SH-SY5Y (cell line): ENCODE measurements at regions not wholly inside any gene's neighbourhood (a gene's known extent, or its start where the extent isn't known, plus 50 kb on each side); places are given as distances from the start of the nearest gene placed in this dataset.

Experiments used
- GATA2 ChIP-seq: IDR thresholded peaks from 2 replicates; pipeline ENCODE4 v1.6.1; 2011; ENCODE audit warnings: mild to moderate bottlenecking, low read depth, low read length
- GATA3 ChIP-seq: IDR thresholded peaks from 2 replicates; pipeline ENCODE4 v1.6.1; 2011; ENCODE audit warnings: low read depth, mild to moderate bottlenecking, low read length, moderate library complexity

DNA sequence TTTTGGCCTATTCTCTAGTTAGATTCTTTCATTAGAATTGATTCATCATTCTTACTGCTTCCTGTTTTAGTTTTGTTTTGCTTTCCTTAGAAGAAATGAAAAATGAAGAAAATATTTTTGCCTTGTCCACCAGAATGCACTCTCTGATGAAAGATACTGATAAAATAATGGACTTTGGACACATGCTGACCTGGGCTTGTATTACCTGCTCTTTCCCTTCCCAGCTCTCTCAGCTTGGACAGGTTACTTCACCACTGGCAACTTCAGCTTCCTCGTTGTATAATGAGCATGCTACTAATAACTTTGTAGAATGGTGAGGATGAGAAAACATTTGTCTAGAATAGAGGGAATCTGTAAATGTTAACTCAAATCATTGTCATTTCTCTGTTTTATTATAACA lies 1468.1 kb upstream of the WWC1 start:
- TF ChIP-seq GATA2 (no peak), GATA3 (no peak)

DNA sequence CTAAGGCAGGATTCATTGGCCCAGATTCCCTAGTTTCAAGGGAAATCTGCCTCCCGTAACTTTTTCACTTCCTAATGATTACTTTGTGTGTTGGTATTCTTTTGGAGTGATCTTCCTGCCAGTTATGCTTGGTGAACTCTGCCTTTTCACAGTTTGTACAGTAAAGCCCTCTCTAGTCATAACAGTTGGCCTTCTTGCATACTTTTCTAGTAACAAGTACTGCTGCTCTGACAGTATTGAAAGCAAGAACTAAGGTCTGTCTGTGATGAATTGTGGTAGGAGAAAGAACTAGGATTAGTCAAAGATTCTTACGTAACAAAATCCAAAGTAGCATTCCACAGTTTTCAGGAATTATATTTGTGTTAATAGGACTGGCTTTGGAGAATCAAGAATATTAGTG lies 1457.2 kb upstream of the WWC1 start:
- TF ChIP-seq GATA3 = no peak
- no peak for TF ChIP-seq GATA2

DNA sequence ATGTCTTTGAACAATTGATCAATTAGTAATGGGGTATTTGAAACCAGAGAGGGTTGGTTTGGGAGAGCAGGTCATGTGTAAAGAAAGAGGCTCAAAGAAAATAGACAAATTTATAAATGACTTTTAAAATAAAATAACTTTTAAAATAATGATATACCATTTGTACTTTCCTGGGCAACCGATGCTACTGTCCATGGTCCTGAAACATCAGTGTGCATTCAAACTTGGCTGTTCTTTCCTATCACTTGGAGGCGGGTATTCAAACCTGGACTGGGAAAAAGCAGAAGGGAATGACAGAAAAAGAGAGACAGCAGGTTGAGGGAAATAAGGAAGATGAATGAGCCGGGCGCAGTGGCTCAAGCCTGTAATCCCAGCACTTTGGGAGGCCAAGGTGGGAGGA lies 1446.4 kb upstream of the WWC1 start:
- TF ChIP-seq GATA3 = no peak
- no peak for TF ChIP-seq GATA2

DNA sequence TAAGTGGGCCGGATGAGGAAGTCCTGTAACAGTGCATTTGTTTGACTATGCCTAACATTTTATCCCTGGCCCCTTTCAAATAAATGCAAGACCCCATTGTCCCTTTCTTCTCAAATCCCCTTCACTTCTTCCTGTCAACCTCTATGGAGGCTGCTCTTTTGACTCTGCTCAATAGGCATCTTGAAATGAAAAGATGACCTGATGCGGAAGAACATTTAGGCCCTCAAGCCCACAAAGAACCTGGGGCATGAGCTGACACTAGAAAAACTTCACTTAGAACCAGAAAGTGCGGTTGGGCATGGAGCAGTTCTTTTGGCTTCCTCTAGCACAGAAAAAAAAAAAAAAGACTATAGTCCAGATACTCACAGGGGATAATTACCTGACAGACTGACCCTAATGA lies 1434.7 kb upstream of the WWC1 start:
- TF ChIP-seq GATA2 (no peak), GATA3 (no peak)

DNA sequence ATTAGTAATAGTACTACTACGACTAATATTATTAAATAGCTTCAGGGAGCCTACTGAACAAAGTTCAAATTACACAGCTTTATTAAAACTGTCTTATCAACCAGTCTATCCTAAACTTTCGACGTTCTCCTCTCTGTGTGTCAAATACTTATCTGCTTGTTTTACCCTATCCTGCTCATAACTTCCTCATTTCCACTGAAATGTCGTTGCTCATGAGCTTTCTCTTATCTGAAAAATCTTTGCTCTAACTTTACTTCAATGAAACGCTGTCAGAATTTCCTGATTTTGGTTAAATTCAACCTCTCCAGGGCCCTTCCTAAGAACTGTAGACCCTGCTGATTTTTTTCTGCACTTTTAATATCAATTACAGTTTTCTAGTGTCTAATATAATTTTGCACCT lies 1431.0 kb upstream of the WWC1 start:
- TF ChIP-seq GATA2 = no peak
- no peak for TF ChIP-seq GATA3

DNA sequence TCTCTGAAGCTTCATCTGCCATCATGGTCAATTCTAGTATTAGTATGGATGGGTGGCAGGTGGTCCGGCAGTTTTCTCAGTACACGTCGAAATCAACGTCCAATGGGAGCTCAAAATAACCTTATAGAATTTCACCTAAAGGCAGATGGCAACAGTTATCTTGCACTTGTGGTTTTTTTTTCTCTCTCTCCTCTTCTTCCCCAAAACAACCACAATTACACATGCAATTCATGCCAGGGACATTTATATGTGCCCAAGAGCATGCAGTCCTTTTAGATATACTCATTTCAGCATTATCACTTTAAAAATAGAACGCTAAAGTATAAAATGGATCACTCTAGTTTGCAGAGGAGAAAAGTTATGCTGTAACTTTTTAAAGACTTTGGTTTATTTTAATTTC lies 1428.9 kb upstream of the WWC1 start:
- TF ChIP-seq GATA3 (no peak), GATA2 (no peak)

DNA sequence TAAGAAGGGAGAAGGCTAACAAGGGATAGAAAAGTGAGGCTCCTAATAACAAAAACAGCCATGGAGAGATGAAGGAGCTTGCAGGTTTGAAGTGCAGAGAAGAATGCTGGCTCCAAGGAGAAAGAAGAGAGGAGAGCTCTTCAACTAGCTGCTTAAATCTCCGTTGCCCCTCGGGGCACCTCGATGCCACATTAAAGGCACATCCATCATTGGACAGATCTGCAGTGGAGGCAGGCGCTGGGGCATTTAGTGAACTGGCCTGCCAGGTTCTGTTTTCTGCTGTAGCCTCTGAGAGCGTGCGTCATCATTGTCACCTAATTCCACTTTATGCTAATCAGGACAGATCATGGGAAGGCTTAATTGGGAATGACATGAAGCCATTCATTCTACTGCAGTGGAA lies 1426.2 kb upstream of the WWC1 start:
- no peak for TF ChIP-seq GATA3
- no peak for TF ChIP-seq GATA2

DNA sequence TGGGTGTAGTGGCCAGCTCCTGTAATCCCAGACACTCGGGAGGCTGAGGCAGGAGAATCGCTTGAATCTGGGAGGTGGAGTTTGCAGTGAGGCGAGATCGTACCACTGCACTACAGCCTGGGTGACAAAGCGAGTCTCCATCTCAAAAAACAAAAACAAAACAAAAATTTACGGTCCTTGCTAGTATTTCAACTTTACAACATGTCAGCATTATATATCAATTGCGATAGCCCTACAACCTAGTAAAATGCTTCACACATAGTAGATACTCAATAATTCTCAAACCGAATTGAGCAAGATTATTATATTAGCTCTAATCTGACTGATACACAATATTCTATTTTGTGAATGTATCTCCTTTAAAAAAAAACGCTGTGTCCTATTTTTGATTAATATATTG lies 1411.0 kb upstream of the WWC1 start:
- no peak for TF ChIP-seq GATA2
- no peak for TF ChIP-seq GATA3

DNA sequence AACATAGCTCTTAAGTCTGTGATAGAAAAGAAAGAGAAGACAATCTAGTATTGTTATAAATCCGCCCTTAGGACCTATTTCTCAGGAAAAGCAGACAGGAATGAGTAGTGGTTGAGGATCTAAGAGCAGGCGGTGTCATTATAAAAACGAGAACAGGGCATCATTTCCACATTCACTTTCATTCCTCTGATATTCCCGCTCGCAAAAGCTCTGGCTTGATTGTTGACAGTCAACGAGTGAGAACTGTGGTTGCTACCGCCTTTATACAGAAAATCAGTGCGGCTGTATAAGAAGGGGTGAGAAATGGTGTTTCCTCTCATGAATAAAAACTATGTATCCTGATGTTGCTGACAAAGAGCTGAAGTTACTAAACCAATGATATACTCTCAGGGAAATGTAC lies 1409.6 kb upstream of the WWC1 start:
- no peak for TF ChIP-seq GATA3
- no peak for TF ChIP-seq GATA2

DNA sequence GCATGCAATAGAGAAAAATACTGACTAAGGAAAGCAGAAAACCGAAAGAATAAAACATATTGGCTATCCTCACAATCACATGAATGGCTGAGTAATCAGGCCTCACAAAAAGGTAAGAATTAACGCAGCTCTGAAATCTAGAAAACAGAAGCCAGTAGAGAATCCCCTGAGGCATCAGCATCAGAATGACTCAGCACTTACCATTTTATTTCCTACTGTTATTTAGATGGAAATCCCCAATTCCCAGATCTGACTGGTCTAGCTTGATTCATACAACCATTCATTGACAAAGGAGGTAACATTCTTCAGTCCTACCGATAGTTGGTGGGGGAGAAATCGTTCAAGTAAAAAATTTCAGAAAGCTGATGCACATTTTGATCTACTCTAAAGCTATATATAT lies 1408.4 kb upstream of the WWC1 start:
- no peak for TF ChIP-seq GATA3
- no peak for TF ChIP-seq GATA2

DNA sequence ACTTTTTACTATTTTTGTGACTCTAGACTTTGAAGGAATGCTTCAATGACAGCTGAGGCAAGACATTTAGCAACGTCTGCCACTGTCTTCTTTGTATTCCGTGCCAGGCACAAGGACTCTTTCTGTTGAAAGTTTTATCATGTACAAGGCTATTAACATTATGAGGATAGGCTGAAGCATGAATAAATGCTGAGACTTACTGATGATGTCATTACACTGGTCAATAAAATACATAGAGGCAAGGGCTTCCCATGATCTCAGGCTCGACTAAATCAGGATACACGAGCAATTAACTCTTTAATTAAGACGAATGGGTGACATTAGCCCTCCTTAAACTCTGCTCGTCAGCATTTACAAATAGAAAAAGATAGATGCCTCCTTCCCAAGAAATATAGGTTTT lies 1393.3 kb upstream of the WWC1 start:
- TF ChIP-seq GATA2 (no peak), GATA3 (no peak)

DNA sequence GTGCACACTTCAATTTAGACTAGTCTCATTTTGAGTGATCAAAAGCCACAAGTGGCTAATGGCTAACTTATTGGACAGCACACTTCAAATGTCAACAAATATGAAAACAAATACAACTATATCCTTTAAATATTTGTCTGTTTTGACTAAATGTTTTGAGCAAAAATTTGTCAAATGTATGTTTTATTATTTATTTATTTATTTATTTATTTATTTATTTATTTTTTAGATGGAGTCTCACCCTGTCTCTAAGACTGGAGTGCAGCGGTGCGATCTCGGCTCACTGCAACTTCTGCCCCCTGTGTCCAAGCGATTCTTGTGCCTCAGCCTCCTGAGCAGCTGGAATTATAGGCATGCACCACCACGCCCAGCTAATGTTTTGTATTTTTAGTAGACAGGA lies 1392.1 kb upstream of the WWC1 start:
- no peak for TF ChIP-seq GATA2
- no peak for TF ChIP-seq GATA3

DNA sequence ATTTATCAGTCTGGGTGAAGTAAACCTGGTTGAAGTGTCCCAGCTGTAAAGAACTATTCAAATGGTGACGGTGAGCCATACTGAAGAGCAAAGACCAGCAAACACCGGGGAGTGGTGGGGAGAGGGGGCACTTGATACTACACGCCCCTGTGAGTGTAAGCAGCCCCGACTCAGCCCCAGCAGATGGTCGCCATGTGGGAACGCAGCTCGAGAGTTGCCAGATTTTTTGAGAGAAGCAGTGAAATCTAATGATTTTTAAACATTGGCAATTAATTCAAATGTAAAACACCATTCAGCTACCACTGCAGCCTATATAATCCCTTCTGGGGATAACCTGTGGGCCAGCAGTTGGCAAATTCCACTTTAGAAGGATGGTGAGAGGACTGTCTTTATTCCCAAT lies 1386.9 kb upstream of the WWC1 start:
- no peak for TF ChIP-seq GATA2

DNA sequence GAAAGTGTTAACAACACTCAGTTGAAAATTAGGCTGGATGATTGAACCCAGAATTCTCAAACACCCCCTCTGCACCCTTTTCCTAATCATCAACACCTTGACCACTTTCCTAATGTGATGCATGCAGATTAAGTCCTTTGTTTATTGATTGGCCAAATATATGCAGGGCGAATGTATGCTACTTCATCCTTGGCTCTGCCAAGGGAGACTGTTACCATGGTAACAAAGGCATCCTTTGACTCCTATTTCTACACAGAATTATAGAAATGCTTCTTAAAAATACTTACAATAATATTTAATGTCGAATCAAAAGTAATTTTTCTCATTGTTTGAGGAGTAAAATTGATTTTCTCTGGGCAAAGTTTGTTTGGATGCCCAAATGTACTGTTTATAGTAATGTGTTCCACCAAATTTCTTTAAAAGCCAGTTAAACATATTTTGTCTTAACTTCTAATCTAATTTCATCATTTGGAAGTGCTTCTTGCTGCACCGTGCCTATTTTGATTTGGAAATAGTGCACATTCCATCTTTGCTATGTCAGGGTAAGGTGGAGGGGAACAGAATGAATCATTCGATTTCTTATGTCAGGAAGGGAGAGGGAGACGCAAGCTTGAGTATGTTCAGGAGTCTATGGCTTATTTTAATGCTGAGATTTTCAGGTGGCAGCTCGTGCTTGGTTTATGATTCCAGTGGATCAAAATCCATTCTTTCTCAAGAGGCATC lies 1384.3 kb upstream of the WWC1 start:
- TF ChIP-seq GATA2 (no peak), GATA3 (no peak)

DNA sequence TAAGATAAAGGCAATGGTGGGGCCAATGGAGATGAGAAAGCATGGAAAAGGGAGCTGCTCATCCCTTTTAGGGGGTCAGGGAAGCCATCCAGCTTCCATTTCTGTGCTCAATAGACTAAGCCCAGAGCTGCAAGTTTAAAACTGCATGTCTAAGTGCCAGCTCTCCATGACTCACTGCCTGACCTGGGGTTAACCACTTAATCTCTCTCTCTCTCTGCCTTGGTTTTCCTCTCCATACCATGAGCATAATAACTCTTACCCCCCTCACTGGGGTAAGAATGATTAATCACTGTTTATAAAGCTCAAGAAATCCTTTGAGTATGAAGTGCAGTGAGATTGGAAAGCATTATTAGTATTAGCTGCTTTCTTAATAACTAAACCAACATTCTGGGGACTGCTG lies 1382.4 kb upstream of the WWC1 start:
- TF ChIP-seq GATA3 = no peak
- TF ChIP-seq GATA2 = no peak

DNA sequence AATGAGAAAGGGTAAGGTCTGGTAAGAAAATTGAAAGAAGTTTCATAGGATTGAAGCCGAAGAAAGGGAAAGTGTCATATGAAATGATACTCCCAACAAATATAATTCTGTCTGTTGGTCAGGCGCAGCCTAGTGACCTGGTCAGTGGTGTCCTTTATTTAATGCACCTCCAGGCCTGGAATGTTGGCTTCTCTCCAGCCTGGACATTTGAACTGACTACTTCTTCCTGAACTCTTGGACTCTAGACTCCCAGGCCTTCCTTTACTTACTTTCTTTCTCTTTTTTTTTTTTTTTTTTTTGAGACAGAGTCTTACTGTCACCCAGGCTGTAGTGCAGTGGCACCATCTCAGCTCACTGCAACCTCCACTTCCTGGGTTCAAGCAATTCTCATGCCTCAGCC lies 1381.5 kb upstream of the WWC1 start:
- TF ChIP-seq GATA2 = no peak
- no peak for TF ChIP-seq GATA3

DNA sequence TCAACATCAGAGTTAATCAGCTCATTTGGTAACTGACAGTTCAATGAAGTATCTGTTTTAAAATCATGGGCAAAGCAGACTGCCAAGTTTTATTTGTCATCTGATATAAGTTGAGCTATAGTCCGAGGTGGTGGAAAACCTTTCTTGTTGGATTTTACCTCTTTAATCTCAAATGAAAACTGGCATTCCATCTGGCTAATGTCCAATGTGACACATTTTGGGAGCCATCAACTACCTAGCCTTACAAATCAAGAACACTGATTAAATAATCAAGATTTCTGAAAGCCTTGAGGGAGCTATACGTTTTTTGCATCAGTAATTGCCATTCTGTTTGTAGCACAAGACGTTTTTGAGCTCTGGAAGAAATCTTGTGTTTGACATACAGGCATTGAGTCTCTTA lies 1380.5 kb upstream of the WWC1 start:
- TF ChIP-seq GATA3 (no peak), GATA2 (no peak)
